ENCODE measurements at regions not wholly inside any gene's neighbourhood (a gene's known extent, or its start where the extent isn't known, plus 50 kb on each side); places are given as distances from the start of the nearest gene placed in this dataset.

GRCh38 chr10:2399482-2399881 lies 662.2 kb upstream of the ADARB2 start:
- H3K9me3 ChIP-seq: no peaks in the 10 kb centered on the region
- H3K27me3 ChIP-seq: no peaks in the 10 kb centered on the region
- H3K4me1 ChIP-seq: no peaks in the 10 kb centered on the region
- no peaks in the 10 kb centered on the region for H3K36me3 ChIP-seq
- H3K27ac ChIP-seq: no peak overlapping the region
- DNase-seq (no peak), ATAC-seq (no peak)
- intact Hi-C loops (cut with DNase I): no loop called here
- no peak for TF ChIP-seq CTCF (IDR thresholded peaks at IDR 0.05)
- H3K4me3 ChIP-seq: no peak overlapping the region

DNA sequence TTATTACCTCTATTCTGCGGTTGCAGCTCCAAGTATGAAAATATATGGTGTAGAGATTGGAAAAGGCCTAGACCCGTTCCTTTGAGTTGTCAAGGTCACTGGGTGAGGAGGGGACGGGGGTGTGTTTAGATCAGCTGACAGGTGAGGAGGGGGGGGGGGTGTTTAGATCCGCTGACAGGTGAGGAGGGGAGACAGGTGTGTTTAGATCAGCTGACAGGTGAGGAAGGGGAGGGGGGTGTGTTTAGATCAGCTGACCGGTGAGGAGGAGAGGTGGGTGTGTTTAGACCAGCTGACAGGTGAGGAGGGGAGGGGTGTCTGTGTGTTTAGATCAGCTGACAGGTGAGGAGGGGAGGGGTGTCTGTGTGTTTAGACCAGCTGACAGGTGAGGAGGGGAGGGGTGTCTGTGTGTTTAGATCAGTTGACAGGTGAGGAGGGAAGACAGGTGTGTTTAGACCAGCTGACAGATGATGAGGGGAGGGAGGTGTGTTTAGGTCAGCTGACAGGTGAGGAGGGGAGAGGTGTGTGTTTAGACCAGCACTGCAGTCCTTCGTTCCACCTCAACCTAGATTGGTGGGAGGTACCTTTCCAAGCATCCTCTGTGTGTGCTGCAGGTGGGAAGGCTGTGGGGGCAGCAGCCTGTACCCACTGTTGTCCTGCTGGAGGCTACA lies 655.0 kb upstream of the ADARB2 start:
- intact Hi-C loops (cut with DNase I): no loop called here
- no peak for TF ChIP-seq CTCF (IDR thresholded peaks at IDR 0.05)
- Histone ChIP-seq H3K27ac (no peak overlapping the region), H3K4me3 (no peak overlapping the region), H3K9me3 (no peaks in the 10 kb centered on the region), H3K36me3 (no peaks in the 10 kb centered on the region), H3K27me3 (no peaks in the 10 kb centered on the region), H3K4me1 (no peaks in the 10 kb centered on the region)
- DNase-seq (no peak), ATAC-seq (peak; percentile 77)

- Histone ChIP-seq H3K36me3 (no peaks in the 10 kb centered on the region), H3K27ac (no peak overlapping the region), H3K9me3 (no peaks in the 10 kb centered on the region), H3K4me1 (no peaks in the 10 kb centered on the region), H3K4me3 (no peak overlapping the region), H3K27me3 (no peaks in the 10 kb centered on the region)
- no peak for TF ChIP-seq CTCF (IDR thresholded peaks at IDR 0.05)
- intact Hi-C loops (cut with DNase I): no loop called here
- ATAC-seq (no peak), DNase-seq (no peak)
Measured at GRCh38 chr10:2387672-2388071, 650.3 kb upstream of the ADARB2 start.

GRCh38 chr10:2387261-2387660 lies 649.9 kb upstream of the ADARB2 start:
- no peaks in the 10 kb centered on the region for H3K4me1 ChIP-seq
- no peak for TF ChIP-seq CTCF (IDR thresholded peaks at IDR 0.05)
- intact Hi-C loops (cut with DNase I): no loop called here
- H3K4me3 ChIP-seq: no peak overlapping the region
- ATAC-seq: no peak
- no peak for DNase-seq
- no peaks in the 10 kb centered on the region for H3K9me3 ChIP-seq
- no peaks in the 10 kb centered on the region for H3K27me3 ChIP-seq
- H3K27ac ChIP-seq: no peak overlapping the region
- H3K36me3 ChIP-seq: no peaks in the 10 kb centered on the region

DNA sequence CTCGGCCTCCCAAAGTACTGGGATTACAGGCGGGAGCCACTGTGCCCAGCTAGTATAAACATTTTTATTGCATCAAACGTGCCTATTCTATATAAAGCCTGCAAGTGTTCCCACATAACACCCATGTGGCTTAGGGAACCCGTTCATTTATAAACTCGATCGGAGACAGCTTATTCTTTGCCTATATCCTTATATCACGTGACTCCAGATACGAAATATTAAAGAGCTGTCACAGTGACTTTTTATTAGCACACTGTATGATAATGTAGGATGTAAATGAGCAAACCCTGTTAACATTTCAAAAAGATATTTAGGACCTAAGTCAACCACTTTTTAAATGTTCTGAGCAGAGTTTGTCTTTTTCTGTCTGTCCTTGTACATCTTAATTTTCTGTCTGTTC lies 642.9 kb upstream of the ADARB2 start:
- intact Hi-C loops (cut with DNase I): no loop called here
- Histone ChIP-seq H3K4me1 (no peaks in the 10 kb centered on the region), H3K27me3 (no peaks in the 10 kb centered on the region), H3K27ac (no peak overlapping the region), H3K9me3 (no peaks in the 10 kb centered on the region), H3K4me3 (no peak overlapping the region), H3K36me3 (no peaks in the 10 kb centered on the region)
- DNase-seq (no peak), ATAC-seq (no peak)
- TF ChIP-seq CTCF (IDR thresholded peaks at IDR 0.05): no peak

- H3K36me3 ChIP-seq: no peaks in the 10 kb centered on the region
- DNase-seq (no peak), ATAC-seq (no peak)
- no peaks in the 10 kb centered on the region for H3K4me1 ChIP-seq
- no peak overlapping the region for H3K27ac ChIP-seq
- H3K27me3 ChIP-seq: no peaks in the 10 kb centered on the region
- no peak overlapping the region for H3K4me3 ChIP-seq
- no peak for TF ChIP-seq CTCF (IDR thresholded peaks at IDR 0.05)
- intact Hi-C loops (cut with DNase I): no loop called here
- H3K9me3 ChIP-seq: no peaks in the 10 kb centered on the region
Measured at GRCh38 chr10:2367083-2367482, 629.8 kb upstream of the ADARB2 start.

Data from upper lobe of right lung (tissue), 1 donor.